Liver (tissue), 8 donors: ENCODE measurements at regions not wholly inside any gene's neighbourhood (a gene's known extent, or its start where the extent isn't known, plus 50 kb on each side); places are given as distances from the start of the nearest gene placed in this dataset.

Experiments used
- DNase-seq: peaks from one replicate; pipeline ENCODE4 v3.0.0-alpha.2; 2017; ENCODE audit warnings: low spot score
- H3K27ac ChIP-seq, 2 donors: one replicate each; pipeline ENCODE4 v1.7.0; 2013; ENCODE audit warnings: inconsistent platforms in 2 of 2, low read length in 2 of 2, control low read depth in 1 of 2, low read depth in 1 of 2, mild to moderate bottlenecking in 1 of 2
- H3K27me3 ChIP-seq, 4 donors: one replicate each; pipeline versions ENCODE4 v1.6.1 to v1.7.0; 2013; ENCODE audit warnings: low read length in 3 of 4, inconsistent platforms in 1 of 4, mild to moderate bottlenecking in 1 of 4, moderate library complexity in 1 of 4; ENCODE audit not compliant: control insufficient read depth in 4 of 4, insufficient read depth in 4 of 4
- H3K36me3 ChIP-seq, 4 donors: one replicate each; pipeline versions ENCODE4 v1.6.1 to v1.7.0; 2013; ENCODE audit warnings: low read length in 3 of 4, mild to moderate bottlenecking in 3 of 4, low read depth in 1 of 4, moderate library complexity in 1 of 4; ENCODE audit not compliant: control insufficient read depth in 4 of 4, insufficient read depth in 3 of 4
- H3K4me1 ChIP-seq, 4 donors: one replicate each; pipeline versions ENCODE4 v1.6.1 to v1.7.0; 2013; ENCODE audit warnings: low read length in 3 of 4, mild to moderate bottlenecking in 3 of 4, moderate library complexity in 1 of 4; ENCODE audit not compliant: control insufficient read depth in 4 of 4, insufficient read depth in 4 of 4
- H3K4me3 ChIP-seq, 3 donors: one replicate each; pipeline versions ENCODE4 v1.6.1 to v1.7.0; 2013; ENCODE audit warnings: low read length in 3 of 3, control low read depth in 1 of 3, low read depth in 1 of 3, mild to moderate bottlenecking in 1 of 3
- H3K9ac ChIP-seq, 2 donors: one replicate each; pipeline ENCODE4 v1.7.0; 2013; ENCODE audit warnings: low read length in 2 of 2, mild to moderate bottlenecking in 2 of 2, moderate library complexity in 2 of 2, control low read depth in 1 of 2, low read depth in 1 of 2
- H3K9me3 ChIP-seq, 4 donors: one replicate each; pipeline versions ENCODE4 v1.6.1 to v1.7.0; 2013; ENCODE audit warnings: low read length in 3 of 4; ENCODE audit not compliant: control insufficient read depth in 4 of 4
- ATF3 ChIP-seq: IDR thresholded peaks from 2 replicates; pipeline ENCODE4 v1.6.1; 2016; ENCODE audit warnings: antibody characterized with exemption
- CTCF ChIP-seq: fragments of 150-350 bp; IDR thresholded peaks from 2 replicates; pipeline ENCODE4 v1.5.1; 2017; ENCODE audit warnings: improper control_type of control experiment, low read depth, low read length; ENCODE audit not compliant: missing input control
- EGR1 ChIP-seq, 2 donors: IDR thresholded peaks; 2 replicates each; pipeline ENCODE4 v1.6.1; 2016 to 2018; ENCODE audit warnings: antibody characterized with exemption in 2 of 2, low read depth in 2 of 2
- FOXA1 ChIP-seq: IDR thresholded peaks from 2 replicates; pipeline ENCODE4 v1.6.1; 2016; ENCODE audit warnings: antibody characterized with exemption
- FOXA2 ChIP-seq: IDR thresholded peaks from 2 replicates; pipeline ENCODE4 v1.6.1; 2016; ENCODE audit warnings: antibody characterized with exemption
- HNF4A ChIP-seq, 2 donors: conservative IDR thresholded peaks; 2 replicates each; pipeline ENCODE4 v1.6.1; 2016; ENCODE audit warnings: antibody characterized with exemption in 2 of 2, mild to moderate bottlenecking in 2 of 2
- HNF4G ChIP-seq: IDR thresholded peaks from 2 replicates; pipeline ENCODE4 v1.6.1; 2016; ENCODE audit warnings: antibody characterized with exemption
- JUND ChIP-seq, 2 donors: IDR thresholded peaks; 2 replicates each; pipeline ENCODE4 v1.6.1; 2016; ENCODE audit warnings: antibody characterized with exemption in 2 of 2
- MAX ChIP-seq: IDR thresholded peaks from 2 replicates; pipeline ENCODE4 v1.6.1; 2016; ENCODE audit warnings: antibody characterized with exemption
- NR2F2 ChIP-seq: IDR thresholded peaks from 2 replicates; pipeline ENCODE4 v1.6.1; 2016; ENCODE audit warnings: antibody characterized with exemption
- RAD21 ChIP-seq, 2 donors: IDR thresholded peaks; 2 replicates each; pipeline ENCODE4 v1.6.1; 2016; ENCODE audit warnings: antibody characterized with exemption in 2 of 2, mild to moderate bottlenecking in 2 of 2
- REST ChIP-seq: IDR thresholded peaks from 2 replicates; pipeline ENCODE4 v1.6.1; 2016; ENCODE audit warnings: antibody characterized with exemption, mild to moderate bottlenecking
- RXRA ChIP-seq, 2 donors: IDR thresholded peaks; 2 replicates each; pipeline ENCODE4 v1.6.1; 2017 to 2018; ENCODE audit warnings: antibody characterized with exemption in 2 of 2, mild to moderate bottlenecking in 1 of 2
- SP1 ChIP-seq: IDR thresholded peaks from 2 replicates; pipeline ENCODE4 v1.6.1; 2018; ENCODE audit warnings: antibody characterized with exemption, mild to moderate bottlenecking
- TAF1 ChIP-seq: conservative IDR thresholded peaks from 2 replicates; pipeline ENCODE4 v1.6.1; 2016; ENCODE audit warnings: antibody characterized with exemption, mild to moderate bottlenecking
- YY1 ChIP-seq: IDR thresholded peaks from 2 replicates; pipeline ENCODE4 v1.6.1; 2016; ENCODE audit warnings: antibody characterized with exemption, mild to moderate bottlenecking
- ZBTB33 ChIP-seq: IDR thresholded peaks from 2 replicates; pipeline ENCODE4 v1.6.1; 2016; ENCODE audit warnings: antibody characterized with exemption
- WGBS: extraction: QIAGEN DNeasy Blood & Tissue Kit; methylation state at CpG from one replicate; pipeline ENCODE4 v1.1.7; 2013; 5-methylcytosine and 5-hydroxymethylcytosine counted together
- donor health status: healthy.
- donor health status: healthy.
- donor health status: healthy.
- donor health status: healthy.
- donor health status: healthy.

- H3K4me1 ChIP-seq: no peaks in the 10 kb centered on the region
- H3K9ac ChIP-seq: no peak overlapping the region
- H3K36me3 ChIP-seq: peaks cover 0 to 2% (median 0%) of the 10 kb centered on the region in 4 donors
- no peak overlapping the region for H3K27ac ChIP-seq
- no peak for DNase-seq
- H3K9me3 ChIP-seq: peaks cover 0 to 2% (median 0%) of the 10 kb centered on the region in 4 donors
- H3K27me3 ChIP-seq: no peaks in the 10 kb centered on the region
- H3K4me3 ChIP-seq: no peak overlapping the region
- TF ChIP-seq EGR1 (IDR thresholded peaks at IDR 0.05; ENCODE audit: low read depth in 2 of 2) (no peak), HNF4A (conservative IDR thresholded peaks at IDR 0.05) (no peak), NR2F2 (no peak), HNF4G (no peak), SP1 (no peak), CTCF (no peak), FOXA1 (no peak), FOXA2 (no peak), REST (no peak), TAF1 (no peak), YY1 (no peak), ZBTB33 (no peak), RXRA (IDR thresholded peaks at IDR 0.05) (no peak)
- WGBS: 83% methylated on average over 14 of the region's 14 CpGs
Observed at GRCh38 chr2:120846406-120847095, 110.9 kb downstream of the GLI2 start.

GRCh38 chr2:120847700-120848321 lies 112.1 kb downstream of the GLI2 start:
- H3K4me3 ChIP-seq: no peak overlapping the region
- H3K27me3 ChIP-seq: no peaks in the 10 kb centered on the region
- H3K27ac ChIP-seq: no peak overlapping the region
- no peak for DNase-seq
- H3K9me3 ChIP-seq: peaks cover 0 to 2% (median 0%) of the 10 kb centered on the region in 4 donors
- 60% methylated on average over 24 of the region's 24 CpGs for WGBS
- no peaks in the 10 kb centered on the region for H3K4me1 ChIP-seq
- peaks cover 0 to 2% (median 0%) of the 10 kb centered on the region in 4 donors for H3K36me3 ChIP-seq
- H3K9ac ChIP-seq: no peak overlapping the region
- TF ChIP-seq YY1: no peak
- no peak for TF ChIP-seq CTCF
- no peak for TF ChIP-seq NR2F2
- no peak for TF ChIP-seq JUND (IDR thresholded peaks at IDR 0.05)
- no peak for TF ChIP-seq FOXA1
- TF ChIP-seq EGR1 (IDR thresholded peaks at IDR 0.05; ENCODE audit: low read depth in 2 of 2): no peak
- TF ChIP-seq RAD21 (IDR thresholded peaks at IDR 0.05): no peak
- TF ChIP-seq HNF4A (conservative IDR thresholded peaks at IDR 0.05): no peak
- no peak for TF ChIP-seq FOXA2
- TF ChIP-seq TAF1: no peak
- TF ChIP-seq HNF4G: no peak
- no peak for TF ChIP-seq ZBTB33
- no peak for TF ChIP-seq ATF3
- no peak for TF ChIP-seq MAX
- TF ChIP-seq SP1: no peak
- TF ChIP-seq RXRA (IDR thresholded peaks at IDR 0.05): no peak
